ENCODE measurements at regions not wholly inside any gene's neighbourhood (a gene's known extent, or its start where the extent isn't known, plus 50 kb on each side); places are given as distances from the start of the nearest gene placed in this dataset.

GRCh38 chr7:69173846-69174245 lies 424.4 kb upstream of the AUTS2 start (continued):
- no peak for TF ChIP-seq USF2 (IDR thresholded peaks at IDR 0.05; ENCODE audit: low read length)
- TF ChIP-seq RNF2 (IDR thresholded peaks at IDR 0.05; ENCODE audit: borderline replicate concordance, low read depth, low read length, missing control alignments, poor library complexity, severe bottlenecking), result no peak
- no peak for TF ChIP-seq BACH1 (IDR thresholded peaks at IDR 0.05; ENCODE audit: low read length)
- no peak for TF ChIP-seq TAF7 (optimal IDR thresholded peaks at IDR 0.05; ENCODE audit: borderline replicate concordance, low read depth, low read length)
- no peak for TF ChIP-seq EGR1 (IDR thresholded peaks at IDR 0.05; ENCODE audit: borderline replicate concordance, low read depth, low read length)

Measured in H1 (cell line).